Hematopoietic multipotent progenitor cell treated with erythropoietin and hydrocortisone succinate and interleukin-3 and kit ligand, for 8 days (in vitro differentiated cells): ENCODE measurements at regions not wholly inside any gene's neighbourhood (a gene's known extent, or its start where the extent isn't known, plus 50 kb on each side); places are given as distances from the start of the nearest gene placed in this dataset.
A peak's percentile ranks its signal among the peaks of the same experiment; 100 is the strongest.
"Not testable (repeated sequence)": the region's sequence is repeated elsewhere in the genome, so short reads cannot be mapped to it uniquely, and the experiment has no call there.

ENCODE experiments used
- DNase-seq: peaks from one replicate; pipeline ENCODE4 v3.0.0-alpha.2; 2015

DNA sequence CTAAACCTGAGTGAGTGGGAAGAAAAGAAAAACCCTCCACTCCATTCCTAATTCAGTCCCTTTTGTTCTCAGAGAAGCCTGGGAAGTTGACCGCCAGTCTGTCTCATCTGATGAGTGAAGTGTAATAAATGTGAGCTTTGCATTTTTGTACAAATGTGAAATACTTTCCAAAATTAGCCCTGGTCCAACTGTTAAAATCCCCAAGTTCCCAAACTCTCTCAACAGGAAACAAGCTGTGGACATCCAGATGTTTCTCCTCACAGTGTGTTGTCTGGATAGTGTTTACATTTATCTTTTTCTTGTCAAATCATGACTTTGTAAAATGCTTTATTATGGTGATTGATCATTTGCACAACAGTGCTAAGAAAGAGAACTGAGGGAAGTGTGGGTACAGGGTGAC is 145.1 kb downstream of the TM2D1 start:
- DNase-seq, result no peak

DNA sequence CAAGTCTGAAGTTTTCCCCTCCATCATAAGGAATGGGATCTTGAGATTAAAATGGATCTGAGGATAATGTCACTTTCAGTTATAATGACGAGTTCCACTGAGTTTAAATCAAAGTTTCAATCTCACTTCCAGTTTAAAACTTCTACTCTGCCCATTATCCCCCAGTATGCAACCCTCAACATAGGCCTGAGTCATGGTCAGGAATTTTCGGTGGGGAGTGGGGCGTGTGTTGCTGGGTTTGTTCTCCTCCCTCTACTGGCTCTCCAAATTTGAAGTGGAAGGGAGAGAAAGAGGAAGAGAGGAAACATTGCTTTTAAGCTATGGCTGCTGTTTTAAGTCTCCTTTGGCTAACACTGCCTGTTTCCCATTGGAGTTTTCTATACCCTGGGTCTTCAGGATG is 152.9 kb downstream of the TM2D1 start:
- DNase-seq, result no peak

DNA sequence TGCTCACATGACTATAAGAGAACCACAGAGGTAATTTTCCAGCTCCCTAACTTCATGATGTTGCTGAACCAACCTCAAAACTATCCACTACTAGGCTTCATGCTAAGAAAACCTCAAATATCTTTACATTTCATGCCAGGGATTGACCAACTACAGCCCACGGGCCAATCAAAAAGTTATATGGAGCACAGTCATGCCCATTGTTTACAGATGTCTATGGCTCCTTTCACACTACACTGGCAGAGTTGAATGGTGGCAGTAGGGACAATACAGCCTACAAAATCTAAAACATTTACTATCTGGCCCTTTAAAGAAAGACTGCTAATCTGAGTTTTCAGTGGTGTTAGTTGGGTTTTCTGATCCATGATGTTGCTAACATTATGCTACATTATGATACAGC is 154.8 kb downstream of the TM2D1 start:
- no peak for DNase-seq

DNA sequence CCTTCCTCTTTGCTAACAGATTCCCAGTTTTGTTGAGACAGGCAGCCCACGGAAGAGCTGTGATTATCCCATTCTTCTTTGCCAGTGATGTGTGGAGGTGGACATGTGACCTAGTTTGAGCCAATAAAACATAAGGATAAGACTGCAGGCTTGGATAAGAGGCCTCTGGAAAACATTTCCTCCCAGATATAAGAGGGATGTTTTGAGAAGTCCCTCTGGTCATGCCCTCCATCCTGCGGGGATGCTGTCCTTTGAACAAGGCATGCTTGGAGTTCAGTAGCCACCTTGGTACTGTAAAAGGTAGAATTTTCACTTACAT is 155.7 kb downstream of the TM2D1 start:
- no peak for DNase-seq

DNA sequence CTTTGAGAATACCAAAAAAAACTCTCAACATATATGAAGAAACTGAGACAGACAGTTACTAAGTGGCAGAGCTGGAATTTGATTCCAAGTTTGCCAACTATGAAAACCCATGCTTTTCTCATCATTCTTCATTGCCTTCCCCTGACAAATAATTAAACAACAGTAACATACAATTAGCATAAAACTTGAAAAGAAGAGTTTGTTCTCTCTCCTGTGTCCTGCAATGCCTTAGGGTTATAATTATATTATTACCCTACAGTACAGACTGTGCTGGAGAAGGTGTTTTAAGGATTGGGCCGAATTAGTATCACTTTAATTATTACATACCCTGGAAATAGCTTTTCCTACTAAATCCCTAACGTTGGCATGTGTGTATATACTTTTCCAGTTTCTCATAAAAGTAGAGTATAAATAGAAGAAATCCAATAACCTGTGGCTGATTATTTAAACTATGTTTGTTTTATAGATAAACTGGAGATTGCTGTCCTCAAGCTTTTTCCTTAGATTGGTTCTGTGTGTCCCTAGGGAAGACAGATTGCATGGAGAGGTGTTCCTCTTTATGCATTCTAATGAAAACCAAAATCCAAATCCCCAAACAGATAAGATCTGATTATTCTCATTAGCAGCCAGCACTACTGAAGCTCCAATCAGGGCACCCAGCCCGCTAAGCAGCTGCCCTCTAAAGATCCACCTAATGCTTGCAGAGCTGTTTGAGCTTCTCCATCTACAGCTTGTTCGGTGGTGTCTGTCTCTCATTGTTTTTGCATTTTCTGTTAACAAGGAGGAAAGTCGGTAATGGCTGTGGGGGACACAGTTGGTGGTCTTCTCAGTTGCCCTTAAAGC is 156.3 kb downstream of the TM2D1 start:
- no peak for DNase-seq

DNA sequence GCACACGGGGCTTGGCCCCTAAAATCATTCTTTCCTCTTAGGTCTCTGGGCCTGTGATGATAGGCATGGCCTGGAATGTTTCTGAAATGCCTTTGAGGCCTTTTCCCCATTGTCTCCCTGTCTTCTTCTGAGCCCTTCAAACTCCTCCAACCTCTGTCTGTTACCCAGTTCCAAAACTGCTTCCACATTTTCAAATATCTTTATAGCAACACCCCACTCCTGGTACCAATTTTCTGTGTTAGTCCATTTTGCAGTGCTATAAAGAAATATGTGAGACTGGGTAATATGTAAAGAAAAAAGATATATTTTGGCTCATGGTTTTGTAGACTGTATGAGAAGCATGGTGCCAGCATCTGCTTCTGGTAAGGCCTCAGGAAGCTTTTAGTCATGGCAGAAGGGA is 158.8 kb downstream of the TM2D1 start:
- DNase-seq, result no peak

DNA sequence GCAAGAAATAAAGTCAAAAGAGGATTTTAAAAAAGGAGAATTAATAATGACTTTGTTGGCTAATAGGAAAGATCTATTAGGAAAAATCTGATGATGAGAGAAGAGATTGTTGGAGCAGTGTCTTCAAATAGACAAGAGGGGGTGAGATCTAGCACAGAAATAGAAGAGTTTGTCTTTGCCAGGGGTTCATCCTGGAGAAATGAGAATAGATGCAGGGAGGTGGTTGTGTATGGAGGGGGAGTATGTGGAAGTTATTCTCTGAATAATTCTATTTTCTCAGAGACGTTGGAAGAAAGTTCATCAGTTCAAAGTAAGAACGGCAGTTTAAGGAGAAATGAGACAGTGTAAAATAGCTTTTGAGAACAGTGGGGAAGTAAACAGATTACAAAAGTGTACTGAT is 161.3 kb downstream of the TM2D1 start:
- DNase-seq, result no peak

DNA sequence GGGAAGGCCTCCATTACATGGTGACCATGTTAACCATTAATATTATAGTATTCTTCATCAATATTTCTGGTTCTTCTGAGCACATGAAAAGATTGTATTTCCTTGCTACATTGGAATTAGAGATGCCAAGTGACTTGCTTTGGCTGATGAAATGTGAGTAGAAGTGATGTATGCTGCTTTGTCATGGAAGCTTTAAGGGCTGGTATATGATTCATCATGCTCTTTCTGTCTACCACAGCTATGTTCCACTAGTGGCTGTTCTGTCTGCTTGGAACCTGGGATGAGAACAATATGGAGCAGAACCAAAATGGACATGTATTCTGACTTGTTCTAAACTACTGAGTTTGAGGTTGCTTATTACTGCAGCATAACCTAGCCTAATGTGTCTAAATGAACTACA is 163.3 kb downstream of the TM2D1 start:
- DNase-seq, result no peak

DNA sequence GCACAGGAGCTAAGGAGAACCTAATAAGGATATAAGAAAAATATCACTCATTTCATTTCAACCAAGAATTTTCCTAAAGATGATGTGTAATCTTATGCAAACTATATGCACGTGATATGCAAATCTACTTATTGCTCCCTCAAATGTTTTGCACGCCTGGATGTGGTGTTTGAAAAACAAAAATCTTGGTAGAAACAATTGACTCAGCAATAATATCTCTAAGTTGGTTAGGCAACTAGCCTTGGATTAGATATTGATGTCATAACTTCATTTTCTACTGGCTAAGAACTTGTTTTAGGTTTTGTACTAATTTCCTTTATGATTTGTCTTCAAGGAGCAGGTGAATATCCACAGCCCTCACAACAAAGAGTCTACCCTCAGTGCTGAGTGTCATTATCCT is 164.6 kb downstream of the TM2D1 start:
- no peak for DNase-seq

DNA sequence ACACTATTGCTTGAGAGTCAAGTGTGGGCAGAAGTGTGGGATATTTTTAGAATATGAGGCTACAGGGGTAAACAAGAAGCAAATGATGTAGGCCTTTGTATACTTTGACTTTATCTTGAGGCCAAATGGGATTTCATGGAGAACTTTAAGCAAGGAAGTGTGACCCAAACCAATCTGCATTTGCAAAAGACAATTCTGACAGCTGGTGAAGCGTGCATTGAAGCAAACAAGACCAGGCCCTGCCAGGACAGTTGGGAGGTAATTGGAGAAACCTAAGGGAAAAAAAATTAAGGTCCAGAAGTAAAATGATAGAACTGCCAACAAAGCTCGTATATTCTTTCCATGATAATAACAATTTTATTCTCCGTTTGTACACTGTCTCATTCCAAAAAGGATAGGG is 168.3 kb downstream of the TM2D1 start:
- DNase-seq, result no peak

DNA sequence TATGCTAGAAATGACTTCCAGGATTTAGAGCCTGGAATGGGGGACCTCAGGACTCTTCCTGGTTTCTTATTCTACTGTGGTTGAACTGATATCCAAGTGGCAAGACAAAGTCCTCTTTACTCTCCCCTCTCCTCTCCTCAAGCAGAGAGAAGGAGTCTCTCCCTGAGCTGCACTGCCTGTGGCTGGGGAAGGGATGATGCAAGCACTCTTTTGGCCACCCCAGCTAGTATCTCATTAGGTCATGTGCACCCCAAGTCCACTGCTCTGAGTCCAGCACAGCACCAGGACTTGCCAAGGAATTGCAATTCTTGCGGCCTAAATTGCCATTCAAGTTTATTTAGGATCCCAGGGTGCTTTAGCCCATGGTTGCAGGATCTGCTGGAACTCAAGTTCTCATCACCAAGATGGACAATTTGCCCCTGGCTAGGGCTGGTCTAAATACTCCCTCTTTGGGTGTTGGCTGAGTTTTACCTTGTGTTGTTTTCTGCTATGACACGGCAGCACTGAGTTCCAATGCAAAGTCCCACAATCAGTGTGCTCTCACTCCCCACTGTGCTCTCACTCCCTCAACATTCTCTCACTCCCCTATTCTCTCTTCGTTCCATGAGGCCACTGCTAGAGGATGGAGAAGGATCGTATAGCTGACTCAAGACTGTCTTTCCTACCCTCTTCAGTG is 172.2 kb downstream of the TM2D1 start:
- no peak for DNase-seq

DNA sequence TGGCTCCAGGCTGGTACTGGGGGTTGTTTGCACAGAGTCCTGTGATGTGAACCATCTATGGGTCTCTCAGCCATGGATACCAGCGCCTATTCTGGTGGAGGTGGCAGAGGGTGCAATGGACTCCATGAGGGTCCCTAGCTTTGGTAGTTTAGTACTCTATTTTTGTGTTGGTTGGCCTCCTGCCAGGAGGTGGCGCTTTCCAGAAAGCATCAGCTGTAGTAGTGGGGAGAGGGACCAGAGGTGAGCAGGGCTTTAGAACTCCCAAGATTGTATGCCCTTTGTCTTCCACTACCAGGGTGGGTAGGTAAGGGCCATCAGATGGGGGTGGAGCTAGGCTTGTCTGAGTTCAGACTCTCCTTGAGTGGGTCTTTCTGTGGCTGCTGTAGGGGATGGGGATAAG is 177.6 kb downstream of the TM2D1 start:
- peak; percentile 11 for DNase-seq

DNA sequence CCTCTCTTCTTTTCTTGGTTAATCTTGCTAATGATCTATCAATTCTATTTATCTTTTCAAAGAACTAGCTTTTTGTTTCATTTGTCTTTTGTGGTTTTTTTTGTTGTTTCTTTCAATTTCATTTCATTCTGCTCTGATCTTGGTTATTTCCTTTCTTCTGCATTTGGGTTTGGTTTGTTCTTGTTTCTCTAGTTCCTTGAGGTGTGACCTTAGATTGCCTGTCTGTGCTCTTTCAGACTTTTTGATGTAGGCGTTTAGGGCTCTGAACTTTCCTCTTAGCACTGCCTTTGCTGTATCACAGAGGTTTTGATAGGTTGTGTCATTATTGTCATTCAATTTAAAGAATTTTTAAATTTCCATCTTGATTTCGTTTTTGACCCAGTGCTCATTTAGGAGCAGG is 180.1 kb downstream of the TM2D1 start:
- DNase-seq, result not testable (repeated sequence)

DNA sequence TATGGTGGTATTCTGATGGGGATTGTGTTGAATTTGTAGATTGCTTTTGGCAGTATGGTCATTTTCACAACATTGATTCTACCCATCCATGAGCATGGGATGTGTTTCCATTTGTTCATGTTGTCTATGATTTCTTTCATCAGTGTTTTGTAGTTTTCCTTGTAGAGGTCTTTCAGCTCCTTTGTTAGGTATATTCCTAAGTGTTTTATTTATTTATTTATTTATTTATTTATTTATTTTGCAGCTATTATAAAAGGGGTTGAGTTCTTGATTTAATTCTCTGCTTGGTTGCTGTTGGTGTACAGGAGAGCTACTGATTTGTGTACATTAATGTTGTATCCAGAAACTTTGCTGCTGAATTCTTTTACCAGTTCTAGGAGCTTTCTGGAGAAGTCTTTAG is 181.4 kb downstream of the TM2D1 start:
- DNase-seq, result not testable (repeated sequence)

DNA sequence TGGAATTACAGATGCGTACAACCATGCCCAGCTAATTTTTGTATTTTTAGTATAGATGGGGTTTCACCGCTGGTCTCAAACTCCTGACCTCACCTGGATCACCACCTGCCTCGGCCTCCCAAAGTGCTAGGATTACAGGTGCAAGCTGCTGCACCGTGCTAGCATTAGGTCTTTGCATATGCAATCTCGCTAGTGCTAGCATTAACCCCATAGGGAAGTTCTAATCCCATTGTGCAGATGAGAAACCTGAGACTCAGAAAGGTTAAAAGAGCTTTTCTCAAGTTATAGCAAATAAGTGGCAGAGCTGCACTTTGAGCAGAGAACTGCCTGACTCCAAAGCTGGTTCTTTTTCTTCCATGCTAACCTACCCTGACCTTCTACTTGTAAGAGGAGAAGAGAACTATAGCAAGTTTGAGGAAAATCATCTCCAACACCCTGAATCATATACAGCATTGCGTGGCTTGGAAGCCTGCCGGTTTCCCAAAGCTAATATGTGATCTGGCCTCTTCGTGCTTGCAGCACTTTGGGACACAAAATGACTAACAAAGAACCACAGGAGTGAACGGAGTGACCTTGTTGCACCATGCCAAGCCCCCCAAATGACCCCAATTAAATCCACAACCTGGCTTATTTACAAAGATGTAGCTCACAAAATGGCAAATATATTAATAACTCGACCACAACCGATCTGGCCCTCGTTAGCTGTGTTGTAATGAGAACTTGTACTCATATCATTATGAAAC is 185.1 kb downstream of the TM2D1 start:
- no peak for DNase-seq

DNA sequence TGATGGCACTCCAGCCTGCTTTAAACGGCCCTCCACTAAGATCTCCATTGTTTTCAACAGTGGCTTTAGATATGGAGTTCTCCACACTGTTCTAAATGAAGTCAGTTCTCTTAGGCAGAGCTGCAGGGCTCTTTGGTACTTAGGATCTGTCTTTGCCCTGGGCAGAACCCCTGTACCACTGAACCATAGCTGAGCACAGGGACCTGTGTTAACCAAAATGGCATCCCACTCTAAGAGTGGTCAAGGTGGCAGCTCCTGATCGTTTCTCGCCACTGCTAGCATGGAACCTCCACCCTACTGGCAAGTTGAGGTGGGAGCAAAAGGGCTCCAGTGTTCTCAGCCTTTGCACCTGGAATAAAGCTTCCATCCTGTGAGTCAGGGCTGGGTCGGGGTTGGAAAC is 186.7 kb downstream of the TM2D1 start:
- no peak for DNase-seq

DNA sequence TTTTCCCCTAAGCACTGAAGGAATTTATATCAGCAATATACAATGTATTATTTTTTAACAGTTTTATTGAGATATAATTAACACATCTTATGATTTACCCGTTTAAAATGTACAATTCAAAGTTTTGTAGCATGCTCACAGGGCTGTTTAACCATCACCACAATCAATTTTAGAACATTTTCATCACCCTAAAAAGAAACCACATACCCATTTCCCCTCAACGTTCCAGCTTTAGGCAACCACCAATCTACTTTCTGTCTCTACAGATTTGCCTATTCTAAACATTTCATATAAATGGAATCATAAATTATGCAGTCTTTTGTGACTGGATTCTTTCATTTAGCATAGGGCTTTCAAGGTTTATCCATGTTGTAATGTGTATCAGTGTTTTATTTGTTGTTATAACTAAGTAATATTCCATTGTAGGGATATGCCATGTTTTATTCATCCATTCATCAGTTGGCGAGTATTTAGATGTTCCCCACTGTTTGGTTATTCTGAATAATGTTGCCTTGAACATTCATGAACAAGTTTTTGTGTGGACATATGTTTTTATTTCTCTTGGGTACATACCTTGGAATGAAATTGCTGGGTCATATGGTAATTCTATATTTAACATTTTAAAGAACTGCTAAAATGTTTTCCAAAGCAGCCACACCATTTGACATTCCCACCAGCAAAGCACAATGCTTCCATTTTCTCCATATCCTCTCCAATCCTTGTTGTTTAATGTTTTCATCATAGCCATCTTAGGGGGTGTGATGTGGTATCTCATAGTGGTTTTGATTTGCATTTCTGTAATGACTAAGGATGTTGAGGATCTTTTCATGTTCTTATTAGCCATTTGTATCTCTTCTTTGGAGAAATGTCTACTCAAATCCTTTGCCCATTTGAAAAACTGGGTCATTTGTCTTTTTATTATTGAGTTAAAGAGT is 188.5 kb downstream of the TM2D1 start:
- DNase-seq, result no peak

DNA sequence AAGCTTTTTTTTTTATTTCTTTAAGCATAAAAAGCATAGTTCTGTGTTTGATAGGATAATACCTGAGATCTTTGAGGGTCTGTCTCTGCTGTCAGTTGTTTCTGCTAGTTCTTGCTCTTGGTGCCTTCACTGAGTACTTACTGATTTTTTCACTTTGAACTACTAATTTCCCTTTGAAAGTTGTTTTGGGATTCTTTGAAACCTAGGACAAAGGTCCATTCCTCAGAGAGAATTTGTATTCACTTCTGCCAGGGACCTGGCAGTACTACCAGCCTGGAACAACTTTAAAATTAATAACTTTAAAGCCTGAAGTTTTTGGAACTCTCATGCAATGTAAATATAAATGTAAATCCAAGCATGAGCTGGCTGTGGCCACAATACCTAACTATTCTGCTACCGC is 190.1 kb downstream of the TM2D1 start:
- no peak for DNase-seq

DNA sequence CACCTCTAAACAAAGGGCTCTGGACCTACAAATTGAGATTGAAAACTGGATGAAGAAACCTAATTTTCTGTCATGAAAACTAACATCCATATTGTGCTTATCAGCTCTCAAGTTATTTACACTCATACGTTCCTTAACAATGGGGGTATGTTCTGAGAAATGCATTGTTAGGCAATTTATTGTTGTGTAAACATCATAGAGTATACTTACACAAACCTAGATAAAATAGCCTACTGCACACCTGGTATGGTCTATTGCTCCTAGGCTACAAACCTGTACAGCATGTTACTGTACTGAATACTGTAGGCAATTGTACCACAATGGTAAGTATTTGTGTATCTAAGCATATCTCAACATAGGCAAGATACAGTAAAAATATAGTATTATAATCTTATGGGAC is 191.4 kb downstream of the TM2D1 start:
- DNase-seq, result no peak

DNA sequence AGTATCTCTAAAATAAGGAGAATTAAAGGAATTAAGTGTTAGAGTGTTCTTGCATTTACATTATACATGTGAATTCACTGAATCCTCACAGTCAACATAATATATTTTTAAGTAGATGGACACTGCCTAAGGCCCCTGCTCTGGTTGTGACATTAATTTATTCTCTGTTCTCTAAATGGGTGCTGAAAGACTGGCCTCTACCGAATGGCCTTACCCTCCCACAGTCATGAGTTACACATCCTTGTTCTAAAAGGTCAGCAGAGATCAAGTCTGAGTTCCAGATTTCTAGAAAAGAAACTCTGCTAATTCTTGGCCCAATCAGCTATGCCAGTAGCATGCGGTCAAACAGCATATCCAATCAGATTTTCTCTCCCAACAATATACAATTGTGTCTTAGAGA is 193.2 kb downstream of the TM2D1 start:
- DNase-seq, result no peak

DNA sequence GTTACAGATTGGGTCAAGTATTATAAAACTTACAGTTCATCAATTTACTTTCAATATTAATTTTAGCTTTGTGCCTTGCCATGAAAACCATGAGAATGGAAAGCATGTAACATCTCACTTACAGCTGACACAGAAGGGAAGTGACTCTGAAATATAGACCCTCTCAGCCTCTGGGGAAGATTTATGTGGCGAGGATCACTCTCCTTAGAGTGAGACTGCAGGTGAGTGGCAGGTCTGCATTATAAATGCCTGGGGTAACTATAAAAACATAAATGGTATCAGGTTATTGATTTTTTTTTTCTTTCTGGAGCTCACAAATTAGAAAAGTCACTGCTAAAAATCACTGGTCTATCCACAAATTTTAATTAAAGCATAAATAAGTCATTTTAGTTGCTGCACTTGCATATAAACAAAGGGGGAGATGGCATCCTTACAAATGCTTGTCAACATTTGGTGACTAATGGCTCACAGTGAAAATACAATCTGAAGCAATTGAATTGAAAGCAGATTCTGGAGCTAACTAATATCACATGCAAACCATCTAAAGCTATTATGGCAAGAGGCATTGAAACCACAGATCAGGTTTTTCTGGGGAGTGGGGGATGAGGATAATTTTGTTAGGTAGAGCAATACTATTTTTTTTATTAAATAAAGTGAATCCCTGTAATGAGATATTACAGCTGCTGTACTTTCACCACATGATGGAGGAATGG is 200.9 kb downstream of the TM2D1 start:
- DNase-seq, result no peak

DNA sequence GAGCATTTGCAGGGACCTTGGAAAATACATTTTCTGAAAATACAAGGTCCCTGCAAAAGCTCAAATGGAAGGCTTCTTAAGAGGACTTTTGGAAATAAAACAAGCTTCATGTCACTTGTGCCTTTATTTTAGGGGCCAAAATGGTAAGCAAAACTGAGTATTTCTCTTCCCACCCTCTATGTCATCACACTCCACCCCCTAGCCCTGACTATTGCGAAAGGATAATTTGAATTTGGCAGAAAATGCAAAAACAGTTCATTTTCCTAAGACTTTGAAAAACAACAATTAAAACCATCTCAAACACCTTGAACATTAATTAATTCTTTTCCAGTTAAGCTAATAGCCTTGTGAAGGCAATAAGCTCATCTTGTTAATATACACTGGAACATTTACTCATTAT is 201.7 kb downstream of the TM2D1 start:
- no peak for DNase-seq
